ENCODE measurements at regions not wholly inside any gene's neighbourhood (a gene's known extent, or its start where the extent isn't known, plus 50 kb on each side); places are given as distances from the start of the nearest gene placed in this dataset.

GRCh38 chr6:137756788-137757187 lies 110.3 kb upstream of the TNFAIP3 start:
- no peak for TF ChIP-seq POLR2A (IDR thresholded peaks at IDR 0.05)
- no peak for TF ChIP-seq CTCF (IDR thresholded peaks at IDR 0.05 in 4 of 5, conservative IDR thresholded peaks at IDR 0.05 in 1 of 5)
- Histone ChIP-seq H3K4me3 (no peak overlapping the region), H3K4me1 (peaks cover 7 to 12% of the 10 kb centered on the region in 2 donors), H3K27ac (no peak overlapping the region), H3K36me3 (no peaks in the 10 kb centered on the region), H3K27me3 (no peaks in the 10 kb centered on the region), H3K9me3 (no peaks in the 10 kb centered on the region)
- no peak for DNase-seq
- no peak for ATAC-seq
- intact Hi-C loops (cut with DNase I; ENCODE audit: low total_unique reads): no loop called here
- in situ Hi-C loops (cut with MboI; ENCODE audit: low sequenced_read_pairs in 4 of 4): no loop called here

GRCh38 chr6:137758661-137759060 lies 108.4 kb upstream of the TNFAIP3 start:
- no peaks in the 10 kb centered on the region for H3K4me1 ChIP-seq
- H3K4me3 ChIP-seq: no peak overlapping the region
- no peaks in the 10 kb centered on the region for H3K9me3 ChIP-seq
- no peaks in the 10 kb centered on the region for H3K27me3 ChIP-seq
- TF ChIP-seq POLR2A (IDR thresholded peaks at IDR 0.05) (no peak), CTCF (IDR thresholded peaks at IDR 0.05 in 4 of 5, conservative IDR thresholded peaks at IDR 0.05 in 1 of 5) (no peak)
- H3K27ac ChIP-seq: no peak overlapping the region
- ATAC-seq (no peak), DNase-seq (no peak)
- in situ Hi-C loops (cut with MboI; ENCODE audit: low sequenced_read_pairs in 4 of 4): no loop called here
- no peaks in the 10 kb centered on the region for H3K36me3 ChIP-seq
- intact Hi-C loops (cut with DNase I; ENCODE audit: low total_unique reads): no loop called here

- no peak for ATAC-seq
- TF ChIP-seq POLR2A (IDR thresholded peaks at IDR 0.05) (no peak), CTCF (IDR thresholded peaks at IDR 0.05 in 4 of 5, conservative IDR thresholded peaks at IDR 0.05 in 1 of 5) (no peak)
- Histone ChIP-seq H3K27me3 (no peaks in the 10 kb centered on the region), H3K4me1 (no peaks in the 10 kb centered on the region), H3K36me3 (no peaks in the 10 kb centered on the region), H3K4me3 (no peak overlapping the region), H3K27ac (no peak overlapping the region), H3K9me3 (no peaks in the 10 kb centered on the region)
- in situ Hi-C loops (cut with MboI; ENCODE audit: low sequenced_read_pairs in 4 of 4): no loop called here
- intact Hi-C loops (cut with DNase I; ENCODE audit: low total_unique reads): no loop called here
- no peak for DNase-seq
These were observed 107.4 kb upstream of the TNFAIP3 start for GRCh38 chr6:137759624-137760023.

- Histone ChIP-seq H3K4me3 (no peak overlapping the region), H3K36me3 (no peaks in the 10 kb centered on the region), H3K27ac (no peak overlapping the region), H3K27me3 (no peaks in the 10 kb centered on the region), H3K9me3 (no peaks in the 10 kb centered on the region), H3K4me1 (no peaks in the 10 kb centered on the region)
- no peak for DNase-seq
- in situ Hi-C loops (cut with MboI; ENCODE audit: low sequenced_read_pairs in 4 of 4) (no loop called here), intact Hi-C loops (cut with DNase I; ENCODE audit: low total_unique reads) (no loop called here)
- no peak for ATAC-seq
- TF ChIP-seq CTCF (IDR thresholded peaks at IDR 0.05 in 4 of 5, conservative IDR thresholded peaks at IDR 0.05 in 1 of 5) (no peak), POLR2A (IDR thresholded peaks at IDR 0.05) (no peak)
These were observed 106.0 kb upstream of the TNFAIP3 start for GRCh38 chr6:137761072-137761471.

- no peak for TF ChIP-seq CTCF (IDR thresholded peaks at IDR 0.05 in 4 of 5, conservative IDR thresholded peaks at IDR 0.05 in 1 of 5)
- no peak for TF ChIP-seq POLR2A (IDR thresholded peaks at IDR 0.05)
- Histone ChIP-seq H3K27me3 (no peaks in the 10 kb centered on the region), H3K36me3 (no peaks in the 10 kb centered on the region), H3K4me3 (no peak overlapping the region), H3K27ac (no peak overlapping the region), H3K9me3 (no peaks in the 10 kb centered on the region), H3K4me1 (no peaks in the 10 kb centered on the region)
- DNase-seq: no peak
- intact Hi-C loops (cut with DNase I; ENCODE audit: low total_unique reads) (no loop called here), in situ Hi-C loops (cut with MboI; ENCODE audit: low sequenced_read_pairs in 4 of 4) (no loop called here)
- no peak for ATAC-seq
These were observed 105.6 kb upstream of the TNFAIP3 start for GRCh38 chr6:137761487-137761886.
